HG03354 (cell line): ENCODE measurements at regions not wholly inside any gene's neighbourhood (a gene's known extent, or its start where the extent isn't known, plus 50 kb on each side); places are given as distances from the start of the nearest gene placed in this dataset.

Experiments used
- ATAC-seq: cut with Tn5 transposase; IDR thresholded peaks from one replicate; pipeline ENCODE4 v1.9.1; 2021; ENCODE audit warnings: mild to moderate bottlenecking; ENCODE audit not compliant: unreplicated experiment, poor library complexity, severe bottlenecking

GRCh38 chr11:122062763-122063162 lies 53.3 kb downstream of the BLID start:
- ATAC-seq, result no peak

GRCh38 chr11:122059565-122059964 lies 56.5 kb downstream of the BLID start:
- ATAC-seq, result no peak

- ATAC-seq, result no peak
Observed at GRCh38 chr11:122050021-122050690, 65.9 kb downstream of the BLID start.

- no peak for ATAC-seq
Observed at GRCh38 chr11:122048401-122048800, 67.6 kb downstream of the BLID start.

GRCh38 chr11:122046846-122047245 lies 69.2 kb downstream of the BLID start:
- ATAC-seq, result no peak

GRCh38 chr11:122046438-122046837 lies 69.6 kb downstream of the BLID start:
- no peak for ATAC-seq

- ATAC-seq, result no peak
Observed at GRCh38 chr11:122045181-122045586, 70.8 kb downstream of the BLID start.

GRCh38 chr11:122044086-122044485 lies 71.9 kb downstream of the BLID start:
- no peak for ATAC-seq

- no peak for ATAC-seq
Observed at GRCh38 chr11:122042981-122043380, 73.0 kb downstream of the BLID start.

- no peak for ATAC-seq
Observed at GRCh38 chr11:122040464-122040863, 75.6 kb downstream of the BLID start.

GRCh38 chr11:122038543-122038942 lies 77.5 kb downstream of the BLID start:
- no peak for ATAC-seq

GRCh38 chr11:122037911-122038310 lies 78.1 kb downstream of the BLID start:
- ATAC-seq, result no peak

GRCh38 chr11:122036493-122036892 lies 79.5 kb downstream of the BLID start:
- ATAC-seq, result no peak

- ATAC-seq, result no peak
Observed at GRCh38 chr11:122036018-122036417, 80.0 kb downstream of the BLID start.

- no peak for ATAC-seq
Observed at GRCh38 chr11:122033631-122034030, 82.4 kb downstream of the BLID start.

- no peak for ATAC-seq
Observed at GRCh38 chr11:122033193-122033592, 82.8 kb downstream of the BLID start.

- ATAC-seq, result no peak
Observed at GRCh38 chr11:122032317-122032716, 83.7 kb downstream of the BLID start.

- ATAC-seq, result no peak
Observed at GRCh38 chr11:122031813-122032212, 84.2 kb downstream of the BLID start.

- ATAC-seq, result no peak
Observed at GRCh38 chr11:122030286-122030685, 85.7 kb downstream of the BLID start.

- no peak for ATAC-seq
Observed at GRCh38 chr11:122028545-122028944, 87.5 kb downstream of the BLID start.

- no peak for ATAC-seq
Observed at GRCh38 chr11:122028036-122028435, 88.0 kb downstream of the BLID start.

- ATAC-seq, result no peak
Observed at GRCh38 chr11:122025757-122026156, 90.3 kb downstream of the BLID start.
